VCaP (cell line): ENCODE measurements at regions not wholly inside any gene's neighbourhood (a gene's known extent, or its start where the extent isn't known, plus 50 kb on each side); places are given as distances from the start of the nearest gene placed in this dataset.

Source experiments
- H3K27ac ChIP-seq: fragments of 450-650 bp; 2 replicates; pipeline ENCODE4 v1.5.1; 2017
- TF ChIP-seq, protein P1 (sequence below): fragments of 450-650 bp; conservative IDR thresholded peaks from 2 replicates; pipeline ENCODE4 v1.5.1; 2017; ENCODE audit warnings: mild to moderate bottlenecking, moderate library complexity

- TF ChIP-seq, protein P1, sequence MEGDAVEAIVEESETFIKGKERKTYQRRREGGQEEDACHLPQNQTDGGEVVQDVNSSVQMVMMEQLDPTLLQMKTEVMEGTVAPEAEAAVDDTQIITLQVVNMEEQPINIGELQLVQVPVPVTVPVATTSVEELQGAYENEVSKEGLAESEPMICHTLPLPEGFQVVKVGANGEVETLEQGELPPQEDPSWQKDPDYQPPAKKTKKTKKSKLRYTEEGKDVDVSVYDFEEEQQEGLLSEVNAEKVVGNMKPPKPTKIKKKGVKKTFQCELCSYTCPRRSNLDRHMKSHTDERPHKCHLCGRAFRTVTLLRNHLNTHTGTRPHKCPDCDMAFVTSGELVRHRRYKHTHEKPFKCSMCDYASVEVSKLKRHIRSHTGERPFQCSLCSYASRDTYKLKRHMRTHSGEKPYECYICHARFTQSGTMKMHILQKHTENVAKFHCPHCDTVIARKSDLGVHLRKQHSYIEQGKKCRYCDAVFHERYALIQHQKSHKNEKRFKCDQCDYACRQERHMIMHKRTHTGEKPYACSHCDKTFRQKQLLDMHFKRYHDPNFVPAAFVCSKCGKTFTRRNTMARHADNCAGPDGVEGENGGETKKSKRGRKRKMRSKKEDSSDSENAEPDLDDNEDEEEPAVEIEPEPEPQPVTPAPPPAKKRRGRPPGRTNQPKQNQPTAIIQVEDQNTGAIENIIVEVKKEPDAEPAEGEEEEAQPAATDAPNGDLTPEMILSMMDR: no peak
- H3K27ac ChIP-seq: no peak overlapping the region
Measured at GRCh38 chr9:88684845-88685244, 149.9 kb downstream of the NXNL2 start.

- TF ChIP-seq, protein P1: no peak
- no peak overlapping the region for H3K27ac ChIP-seq
Measured at GRCh38 chr9:88685966-88686365, 151.0 kb downstream of the NXNL2 start.

DNA sequence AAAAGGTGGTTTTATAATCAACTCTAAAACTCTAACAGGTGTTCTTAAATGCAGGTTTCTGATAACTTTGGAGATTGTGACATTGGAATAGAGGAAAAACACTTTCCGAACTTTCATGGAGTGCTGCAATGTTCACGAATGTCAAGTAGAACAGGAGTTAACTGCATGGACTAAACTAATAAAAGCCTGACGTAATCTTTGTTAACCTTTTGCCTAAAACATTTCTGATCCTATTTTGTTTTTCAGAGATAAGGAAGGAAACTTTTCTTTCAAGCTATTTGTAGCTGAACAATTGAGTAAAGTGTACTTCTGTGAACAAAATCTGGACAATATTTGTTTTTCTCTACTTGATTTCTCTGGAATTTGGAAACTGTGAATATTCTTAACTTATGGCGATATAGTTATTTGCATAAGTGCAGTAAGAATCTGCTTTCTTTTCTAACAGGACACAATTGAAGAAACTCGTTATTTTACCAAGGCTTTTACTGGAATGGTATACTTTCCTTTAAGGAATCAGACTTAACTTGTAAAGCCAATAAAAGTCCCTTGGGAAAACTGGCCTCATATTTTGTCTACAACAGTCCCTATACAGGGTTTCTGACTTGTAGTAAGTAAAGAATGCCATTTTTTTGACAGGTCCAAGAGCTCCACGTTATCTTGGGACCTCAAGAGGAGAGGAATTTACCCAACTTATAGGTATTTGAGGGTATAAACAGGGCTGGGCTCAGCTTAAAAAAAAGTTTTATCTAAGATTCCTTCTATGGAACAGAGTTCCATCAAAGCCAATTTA is 154.7 kb downstream of the NXNL2 start:
- TF ChIP-seq, protein P1: no peak
- H3K27ac ChIP-seq: no peak overlapping the region

DNA sequence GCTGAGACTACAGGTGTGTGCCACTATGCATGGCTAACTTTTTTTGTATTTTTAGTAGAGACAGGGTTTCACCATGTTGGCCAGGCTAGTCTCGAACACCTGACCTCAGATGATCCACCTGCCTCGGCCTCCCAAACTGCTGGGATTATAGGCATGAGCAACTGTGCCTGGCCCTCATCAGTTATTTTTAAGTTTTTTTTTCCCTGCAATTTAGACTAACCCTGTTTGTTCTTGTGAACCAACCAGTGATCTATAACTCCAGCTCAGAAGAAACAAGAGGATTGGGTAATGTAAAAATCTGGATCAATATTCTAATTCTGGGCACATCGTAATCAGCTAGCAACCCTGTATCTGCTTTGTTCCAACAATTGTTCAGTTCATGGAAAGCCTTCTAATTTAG is 155.7 kb downstream of the NXNL2 start:
- TF ChIP-seq, protein P1: no peak
- no peak overlapping the region for H3K27ac ChIP-seq

GRCh38 chr9:88691091-88691490 is 156.1 kb downstream of the NXNL2 start:
- no peak overlapping the region for H3K27ac ChIP-seq
- TF ChIP-seq, protein P1: no peak

GRCh38 chr9:88691811-88692210 is 156.8 kb downstream of the NXNL2 start:
- H3K27ac ChIP-seq: no peak overlapping the region
- TF ChIP-seq, protein P1: no peak

DNA sequence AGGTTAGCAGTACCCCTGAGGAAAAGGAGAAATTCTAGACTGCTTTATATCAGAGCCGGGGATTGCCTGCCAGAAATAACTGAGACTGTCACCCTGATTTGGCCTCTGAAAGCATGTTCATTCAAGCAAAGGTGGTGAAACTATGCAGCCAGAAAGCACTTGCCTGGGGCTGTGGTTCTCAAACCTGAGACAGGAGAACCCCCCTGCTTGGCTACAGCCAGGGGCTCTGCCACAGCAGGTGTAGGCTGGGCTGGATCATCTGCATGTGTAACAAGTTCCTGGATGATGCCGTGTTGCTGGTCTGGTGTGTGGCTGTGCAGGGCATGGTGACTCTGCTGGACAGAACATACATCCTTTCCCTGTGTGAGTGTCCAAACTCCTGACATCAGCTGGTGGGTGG is 157.8 kb downstream of the NXNL2 start:
- TF ChIP-seq, protein P1: no peak

More for the DNA sequence above, 157.8 kb downstream of the NXNL2 start:
- no peak overlapping the region for H3K27ac ChIP-seq
